Endothelial cell of hepatic sinusoid (primary cell): ENCODE measurements at regions not wholly inside any gene's neighbourhood (a gene's known extent, or its start where the extent isn't known, plus 50 kb on each side); places are given as distances from the start of the nearest gene placed in this dataset.

Source experiments
- in situ Hi-C: cut with HindIII; loops from 2 replicates; pipeline ENCODE4 v1.10.0; 2017; ENCODE audit warnings: low sequenced_read_pairs

DNA sequence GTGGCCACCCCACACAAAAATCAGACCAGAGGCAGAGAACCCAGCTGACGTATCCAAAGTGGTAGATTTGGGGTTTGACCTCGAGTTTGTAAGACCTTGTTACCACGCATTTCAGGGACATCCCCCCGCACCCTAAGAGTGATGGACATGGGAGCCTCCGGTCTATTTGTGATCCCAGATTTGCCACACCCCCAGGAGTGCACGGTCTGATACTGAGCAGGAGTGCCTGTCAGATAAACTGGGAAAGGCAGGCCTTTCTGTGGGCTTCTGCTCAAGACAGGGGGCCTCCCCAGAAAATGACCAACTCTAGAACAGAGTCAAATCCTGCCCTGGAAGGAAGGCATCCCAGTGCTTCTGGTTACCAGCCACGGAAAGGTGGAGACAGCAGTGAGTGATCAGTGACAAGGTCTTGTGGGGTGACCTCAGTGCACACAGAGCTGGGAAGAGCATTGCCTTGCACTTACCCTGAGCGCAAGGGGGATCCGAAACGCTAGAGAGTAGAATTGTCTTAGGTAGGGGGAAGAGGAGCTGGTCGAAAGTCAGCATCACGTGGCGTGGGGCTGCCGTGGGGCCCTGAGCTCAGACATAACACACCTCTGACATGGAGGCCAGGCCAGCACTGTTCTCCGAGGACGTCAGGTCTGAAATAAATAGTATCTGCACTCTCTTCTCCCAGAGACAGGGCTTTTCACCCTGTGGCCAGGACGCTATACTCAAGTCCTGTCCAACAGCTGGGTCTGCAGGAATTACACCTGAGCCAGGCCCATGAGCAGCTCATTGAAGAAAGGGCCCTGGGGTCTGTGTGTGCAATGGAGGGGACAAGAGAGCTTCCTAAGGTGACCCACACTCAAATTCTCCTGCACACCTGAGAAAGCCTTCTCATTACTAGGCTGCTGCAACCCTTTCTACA, 242.4 kb upstream of the SALL3 start:
- in situ Hi-C loops, result no loop called here

GRCh38 chr18:78738076-78738690, 241.4 kb upstream of the SALL3 start:
- in situ Hi-C loops, result no loop called here

DNA sequence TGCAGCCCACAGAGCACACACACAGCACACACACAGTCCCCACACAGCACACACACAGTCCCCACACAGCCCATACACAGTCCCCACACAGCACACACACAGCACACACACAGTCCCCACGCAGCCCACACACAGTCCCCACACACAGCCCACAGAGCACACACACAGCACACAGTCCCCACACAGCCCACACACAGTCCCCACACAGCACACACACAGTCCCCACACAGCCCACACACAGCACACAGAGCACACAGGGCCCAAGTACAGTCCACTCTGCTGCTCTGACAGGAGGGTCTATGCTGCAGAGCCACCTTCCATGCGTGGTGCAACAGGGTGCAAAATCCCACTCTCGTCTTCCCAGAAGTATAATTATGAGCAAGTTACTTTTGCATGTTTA, 240.5 kb upstream of the SALL3 start:
- in situ Hi-C loops, result no loop called here

DNA sequence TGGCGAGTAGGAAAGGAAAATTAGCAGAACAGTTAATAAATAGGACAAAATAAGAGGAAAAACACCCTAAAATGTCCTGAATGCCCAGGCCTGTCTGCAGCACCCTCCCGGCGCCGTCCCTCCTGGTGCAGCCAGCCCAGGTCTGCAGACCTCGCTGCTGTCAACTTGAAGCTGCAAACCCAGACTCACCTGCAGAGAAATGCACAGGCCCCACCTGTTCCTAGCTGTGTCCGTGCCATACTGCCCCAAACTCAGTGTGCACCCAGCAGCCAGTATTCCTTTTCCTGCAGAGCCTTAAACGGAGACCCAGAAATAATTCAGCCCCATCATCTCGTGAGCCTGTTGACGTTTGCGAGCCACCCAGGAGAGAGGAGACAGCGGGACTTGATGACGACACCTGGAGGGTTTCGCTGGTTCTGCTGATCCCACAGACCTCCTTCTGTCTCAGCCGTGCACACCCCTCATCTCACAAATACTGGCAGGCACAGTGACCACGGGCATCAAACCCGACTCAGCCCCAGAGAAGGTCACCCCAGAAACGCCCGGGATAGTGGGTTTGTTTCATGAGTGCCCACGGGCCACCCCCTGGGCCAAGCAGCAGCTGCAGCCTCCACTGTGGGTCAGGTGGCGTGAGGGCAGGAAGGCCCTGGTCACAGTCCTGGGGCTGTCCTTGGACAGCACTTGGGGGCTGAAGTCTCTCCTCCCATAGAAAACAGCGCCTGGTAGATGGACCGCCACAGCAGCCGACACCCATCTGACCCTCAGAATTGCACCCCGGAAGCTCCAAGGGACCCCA, 239.5 kb upstream of the SALL3 start:
- in situ Hi-C loops, result no loop called here

DNA sequence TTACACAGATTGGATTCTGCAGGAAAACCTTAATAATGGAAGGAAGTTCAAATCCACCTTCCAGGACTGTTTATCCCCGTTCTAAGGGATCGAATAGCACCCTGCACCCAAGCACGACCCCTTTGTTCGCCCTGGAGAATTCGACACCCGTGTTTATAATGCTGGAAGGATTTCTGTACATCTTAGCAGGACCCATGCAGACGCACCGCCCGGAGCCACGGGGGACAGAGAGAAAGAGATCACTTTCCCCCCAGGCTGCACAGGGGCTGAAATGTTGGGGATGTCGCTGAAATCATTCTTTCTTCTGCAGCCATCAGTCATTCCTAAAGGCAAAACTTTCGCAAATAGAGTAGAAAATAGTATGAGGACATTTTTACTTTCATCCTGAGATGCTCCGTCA, 238.7 kb upstream of the SALL3 start:
- in situ Hi-C loops, result no loop called here

DNA sequence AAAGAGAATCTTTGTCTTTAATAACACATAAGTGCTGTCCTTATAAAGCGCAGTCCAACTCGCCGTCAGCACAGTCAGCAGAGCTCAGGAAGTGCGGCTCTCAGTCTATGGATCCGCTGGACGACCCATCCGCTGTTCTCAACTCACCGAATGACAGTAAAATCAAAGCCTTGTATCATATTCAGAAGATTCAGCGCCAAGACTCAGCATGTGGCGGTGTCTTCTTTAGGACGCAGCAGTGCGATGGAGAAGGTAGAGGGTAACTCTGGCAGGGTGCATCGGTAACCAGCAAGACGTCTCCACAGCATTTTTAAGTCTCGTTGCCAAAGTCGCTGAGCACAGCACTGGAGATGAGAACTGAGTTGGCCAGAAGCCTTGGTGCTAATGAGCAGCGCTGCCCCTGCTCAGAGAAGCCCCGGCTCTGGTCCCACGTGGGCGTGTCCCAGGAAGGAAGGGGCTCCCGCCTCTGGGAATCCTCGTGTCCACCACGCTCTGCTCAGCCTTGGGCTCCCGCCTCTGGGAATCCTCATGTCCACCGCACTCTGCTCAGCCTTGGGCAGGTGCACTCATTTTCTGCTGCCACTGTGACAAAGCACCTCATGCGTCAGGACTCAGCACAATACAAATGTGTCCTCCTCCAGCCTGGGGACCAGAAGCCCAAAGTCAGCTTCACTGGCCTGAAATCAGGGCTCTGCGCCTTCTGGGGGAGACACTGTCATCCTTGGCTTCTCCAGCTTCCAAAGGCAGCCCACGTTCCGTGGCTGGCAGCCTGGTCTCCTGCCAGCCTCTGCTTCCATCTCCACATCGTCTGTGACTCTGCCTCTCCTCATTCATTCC, 238.0 kb upstream of the SALL3 start:
- in situ Hi-C loops, result no loop called here

DNA sequence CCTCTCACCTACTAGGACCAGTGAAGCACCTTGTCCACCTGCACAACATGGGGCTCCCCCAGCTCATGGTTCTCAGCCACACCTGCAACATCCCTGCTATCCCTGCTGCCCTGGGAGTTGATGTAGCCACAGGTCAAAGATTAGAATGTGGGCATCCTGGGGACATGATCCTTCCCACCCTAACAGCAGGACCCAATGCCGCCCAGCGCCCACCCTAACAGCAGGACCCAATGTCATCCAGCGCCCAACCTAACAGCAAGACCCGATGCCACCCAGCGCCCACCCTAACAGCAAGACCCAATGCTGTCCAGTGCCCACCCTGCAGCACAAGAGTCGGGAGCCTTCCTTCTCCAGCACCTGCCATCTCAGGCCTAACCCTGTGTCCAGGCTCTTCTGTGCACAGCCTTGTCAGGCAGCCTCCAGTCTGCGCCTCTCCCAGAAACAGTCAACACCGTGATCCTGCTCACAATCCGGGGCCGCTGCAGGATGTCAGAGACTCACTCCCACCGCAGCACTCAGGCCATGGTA, 237.3 kb upstream of the SALL3 start:
- in situ Hi-C loops, result no loop called here

DNA sequence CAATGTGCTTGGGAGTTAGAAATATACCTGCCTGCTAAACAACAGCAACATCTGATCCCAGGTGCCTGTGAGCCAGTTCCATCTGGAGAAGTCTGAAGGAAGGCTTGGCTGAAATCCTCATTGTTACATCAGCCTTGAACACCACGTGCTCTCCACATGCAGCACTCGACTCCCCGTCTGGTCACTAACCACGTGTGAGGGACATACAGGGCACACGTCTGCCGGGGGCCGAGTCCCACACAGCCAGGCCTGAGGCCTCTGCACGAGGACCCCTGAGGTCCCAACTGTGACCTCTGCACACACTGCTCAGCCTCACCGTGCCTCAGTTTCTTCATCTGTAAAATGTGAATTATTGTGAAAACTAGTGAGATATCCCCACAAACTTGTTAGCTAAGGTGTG, 236.5 kb upstream of the SALL3 start:
- in situ Hi-C loops, result no loop called here

- in situ Hi-C loops, result loop anchor here (10.0 kb wide), 1 partner anchor 47 kb away; no protein-coding TSS in a partner anchor
Measured at GRCh38 chr18:78751664-78752063, 228.0 kb upstream of the SALL3 start.

DNA sequence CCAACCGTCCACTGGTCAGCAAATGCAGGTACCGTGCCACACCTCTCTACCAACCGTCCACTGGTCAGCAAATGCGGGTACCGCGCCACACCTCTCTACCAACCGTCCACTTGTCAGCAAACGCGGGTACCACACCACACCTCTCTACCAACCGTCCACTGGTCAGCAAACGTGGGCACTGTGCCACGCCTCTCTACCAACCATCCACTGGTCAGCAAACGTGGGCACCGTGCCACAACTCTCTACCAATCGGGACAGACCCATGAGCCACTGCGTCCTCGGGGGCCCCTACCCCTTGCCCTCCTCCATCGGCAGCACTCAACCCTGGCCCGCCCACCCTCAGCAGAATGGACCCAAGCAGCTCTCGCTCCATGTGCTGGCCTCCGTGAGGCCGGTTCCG, 226.4 kb upstream of the SALL3 start:
- in situ Hi-C loops, result loop anchor here (10.0 kb wide), 1 partner anchor 48 kb away; no protein-coding TSS in a partner anchor

DNA sequence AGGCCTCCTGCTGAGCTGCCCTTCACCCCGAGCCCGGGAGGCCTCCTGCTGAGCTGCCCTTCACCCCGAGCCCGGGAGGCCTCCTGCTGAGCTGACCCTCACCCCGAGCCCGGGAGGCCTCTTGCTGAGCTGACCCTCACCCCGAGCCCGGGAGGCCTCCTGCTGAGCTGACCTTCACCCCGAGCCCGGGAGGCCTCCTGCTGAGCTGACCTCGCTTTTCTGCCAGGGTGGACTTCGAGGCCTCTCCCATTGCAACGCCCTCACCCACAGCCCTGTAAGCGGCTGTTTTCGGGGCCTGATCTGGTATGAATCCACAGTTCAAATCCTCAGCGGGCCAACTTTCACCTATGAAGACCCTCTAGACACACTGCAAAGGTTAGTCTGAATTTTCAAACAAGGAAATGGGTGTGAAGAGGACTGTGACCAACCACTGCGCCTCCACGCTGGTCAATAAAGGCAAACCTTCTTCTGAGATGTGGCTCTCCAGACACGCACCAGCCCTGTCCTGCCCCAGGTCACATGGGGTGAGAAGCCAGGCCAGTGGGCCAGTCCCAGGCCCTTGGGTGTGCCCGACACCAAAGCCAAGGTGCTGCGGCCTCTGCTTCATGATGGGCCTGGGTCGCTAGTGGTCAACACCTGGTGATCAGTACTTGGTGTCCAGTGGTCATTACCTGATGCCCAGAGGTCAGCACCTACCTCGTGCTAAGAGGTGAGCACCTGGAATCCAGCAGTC, 225.1 kb upstream of the SALL3 start:
- in situ Hi-C loops, result loop anchor here (10.0 kb wide), 1 partner anchor 50 kb away; no protein-coding TSS in a partner anchor

DNA sequence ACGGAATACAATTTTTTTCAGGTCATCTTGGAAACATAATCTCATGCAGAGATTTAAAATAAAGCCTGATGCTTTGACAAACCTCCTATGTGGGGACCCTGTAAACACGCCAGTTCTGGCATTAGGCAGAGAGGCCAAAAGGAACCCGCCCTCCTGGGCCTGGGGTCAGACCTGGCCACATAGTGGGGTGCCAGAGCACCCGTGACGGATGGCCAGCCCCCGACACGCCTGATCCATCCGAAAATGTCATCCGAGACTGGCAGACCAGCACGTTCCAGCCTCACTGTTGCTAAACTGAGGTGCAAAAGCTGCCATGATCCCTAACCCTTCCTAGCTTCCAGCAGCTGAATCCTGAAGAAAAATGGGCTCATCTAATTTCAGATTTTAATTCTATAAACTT, 222.6 kb upstream of the SALL3 start:
- in situ Hi-C loops, result loop anchor here (10.0 kb wide), 1 partner anchor 52 kb away; no protein-coding TSS in a partner anchor

GRCh38 chr18:78758496-78758895, 221.1 kb upstream of the SALL3 start:
- in situ Hi-C loops, result loop anchor here (10.0 kb wide), 1 partner anchor 54 kb away; no protein-coding TSS in a partner anchor

DNA sequence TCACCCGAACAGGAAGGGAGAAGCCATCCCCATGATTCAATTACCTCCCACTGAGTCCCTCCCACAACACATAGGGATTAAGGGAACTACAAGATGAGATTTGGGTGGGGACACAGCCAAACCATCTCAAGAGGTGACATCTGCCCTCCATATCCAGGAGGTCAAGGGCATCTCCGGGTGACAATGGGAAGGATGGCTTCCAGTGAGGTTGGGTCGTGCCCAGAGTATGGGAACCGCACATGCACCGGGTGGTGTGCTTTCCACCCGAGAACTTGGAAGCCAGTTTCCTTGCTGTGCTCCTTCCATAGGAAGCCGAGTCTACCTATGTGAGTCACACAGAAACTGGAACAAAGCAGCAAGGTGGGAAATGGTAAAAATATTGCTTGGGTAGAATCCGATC, 216.9 kb upstream of the SALL3 start:
- in situ Hi-C loops, result loop anchor here (5.0 kb wide), 3 partner anchors 50 to 220 kb away; no protein-coding TSS in a partner anchor

GRCh38 chr18:78764544-78764943, 215.1 kb upstream of the SALL3 start:
- in situ Hi-C loops, result loop anchor here (5.0 kb wide), 3 partner anchors 48 to 222 kb away; no protein-coding TSS in a partner anchor

- in situ Hi-C loops, result no loop called here
Measured at GRCh38 chr18:78765142-78765541, 214.5 kb upstream of the SALL3 start.

DNA sequence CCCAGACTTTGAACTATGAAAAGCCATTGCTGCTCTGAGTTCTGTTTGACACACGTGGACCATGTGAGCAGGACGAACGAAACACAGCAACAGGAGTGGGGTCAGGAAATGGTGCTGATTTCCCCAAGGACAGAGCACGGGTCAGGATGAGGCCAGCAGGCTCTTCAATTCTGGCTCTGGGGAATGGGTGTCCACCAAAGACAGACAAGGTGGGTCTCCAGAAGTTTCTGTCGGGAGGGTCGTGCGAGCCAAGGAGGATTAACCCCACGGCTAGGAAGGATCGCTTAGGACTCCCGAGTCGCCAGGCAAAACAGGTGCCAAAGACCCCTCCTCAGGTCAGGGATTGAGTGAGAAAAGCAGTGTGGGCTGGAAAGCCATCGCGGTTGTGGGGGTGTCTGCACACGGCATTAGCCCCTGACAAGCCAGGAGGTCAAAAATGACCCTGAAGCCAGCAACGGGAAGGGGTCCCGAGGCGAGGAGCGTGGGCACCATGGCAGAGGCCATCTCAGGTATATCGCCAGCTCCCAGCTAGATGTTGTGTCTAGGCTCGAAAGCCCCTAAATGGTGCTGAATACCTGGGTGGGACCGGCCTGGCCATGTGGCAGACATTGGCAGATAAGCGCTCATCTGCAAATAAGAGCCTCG, 213.9 kb upstream of the SALL3 start:
- in situ Hi-C loops, result no loop called here

GRCh38 chr18:78766651-78767533, 212.7 kb upstream of the SALL3 start:
- in situ Hi-C loops, result no loop called here
